ENCODE measurements at regions not wholly inside any gene's neighbourhood (a gene's known extent, or its start where the extent isn't known, plus 50 kb on each side); places are given as distances from the start of the nearest gene placed in this dataset.

DNA sequence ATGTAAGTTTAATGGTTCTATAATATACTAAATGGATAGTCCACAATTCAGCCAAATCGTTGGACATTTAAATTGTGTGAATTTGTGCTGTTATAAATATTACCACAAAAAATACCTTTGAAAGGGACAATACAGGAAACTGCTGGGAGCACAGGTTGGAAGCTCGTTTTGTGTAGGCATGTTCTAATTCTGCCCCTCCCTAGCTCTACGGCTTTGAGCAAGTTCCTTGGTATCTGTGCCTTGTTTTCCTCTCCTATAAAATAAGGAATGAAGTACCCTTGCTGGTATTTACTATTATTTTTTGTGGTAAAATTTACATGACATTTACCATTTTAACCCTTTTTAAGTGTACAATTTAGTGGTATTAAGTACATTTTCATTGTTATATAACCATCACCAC, 102.6 kb upstream of the SLC7A1 start:
- Histone ChIP-seq H3K4me3 (no peak overlapping the region), H3K27me3 (replicated peaks in 1 of 2; ENCODE audit: control insufficient read depth in 2 of 2, insufficient read depth in 2 of 2, low read length in 1 of 2) (peaks cover 1 to 7% of the 10 kb centered on the region in 2 experiments; a peak in 3 of 4 replicates), H4K20me1 (ENCODE audit: control insufficient read depth, insufficient read depth) (no peaks in the 10 kb centered on the region), H3K9me3 (replicated peaks; ENCODE audit: control insufficient read depth, insufficient read depth, low read length) (no peaks in the 10 kb centered on the region), H3K9ac (ENCODE audit: control insufficient read depth, insufficient read depth, low read length) (no peak overlapping the region), H3K36me3 (ENCODE audit: control insufficient read depth in 2 of 2, insufficient read depth in 2 of 2, low read length in 1 of 2) (no peaks in the 10 kb centered on the region), H2AFZ (ENCODE audit: control insufficient read depth, low read depth, low read length) (no peak overlapping the region), H3K4me2 (ENCODE audit: control insufficient read depth, insufficient read depth) (no peak overlapping the region), H3K4me1 (ENCODE audit: control insufficient read depth, insufficient read depth, low read length) (no peaks in the 10 kb centered on the region), H3K79me2 (ENCODE audit: control insufficient read depth, insufficient read depth, low read length) (no peaks in the 10 kb centered on the region), H3K27ac (ENCODE audit: control insufficient read depth, insufficient read depth) (no peak overlapping the region)
- FAIRE-seq (no peak), ATAC-seq (no peak), DNase-seq (ENCODE audit: low read depth, low spot score) (no peak)
- ChIA-PET SMC1A (ENCODE audit: uncharacterized antibody, unreplicated experiment) (interaction anchor here (1.1 to 1.5 kb wide), 2 partner anchors 10 to 190 kb away, joined by 4 to 5 read pairs; no protein-coding TSS in a partner anchor), RAD21 (ENCODE audit: unreplicated experiment) (no interaction called here), CTCF (no interaction called here), POLR2A (no interaction called here)
- WGBS (ENCODE audit: insufficient coverage, insufficient replicate concordance, low lambda C conversion rate, missing lambda C conversion rate) = 10% methylated on average over 3 of the region's 3 CpGs
- in situ Hi-C loops (cut with MboI) = no loop called here
- no TSS peak for BruUV-seq (replicated peaks)
- TF ChIP-seq, protein P1, sequence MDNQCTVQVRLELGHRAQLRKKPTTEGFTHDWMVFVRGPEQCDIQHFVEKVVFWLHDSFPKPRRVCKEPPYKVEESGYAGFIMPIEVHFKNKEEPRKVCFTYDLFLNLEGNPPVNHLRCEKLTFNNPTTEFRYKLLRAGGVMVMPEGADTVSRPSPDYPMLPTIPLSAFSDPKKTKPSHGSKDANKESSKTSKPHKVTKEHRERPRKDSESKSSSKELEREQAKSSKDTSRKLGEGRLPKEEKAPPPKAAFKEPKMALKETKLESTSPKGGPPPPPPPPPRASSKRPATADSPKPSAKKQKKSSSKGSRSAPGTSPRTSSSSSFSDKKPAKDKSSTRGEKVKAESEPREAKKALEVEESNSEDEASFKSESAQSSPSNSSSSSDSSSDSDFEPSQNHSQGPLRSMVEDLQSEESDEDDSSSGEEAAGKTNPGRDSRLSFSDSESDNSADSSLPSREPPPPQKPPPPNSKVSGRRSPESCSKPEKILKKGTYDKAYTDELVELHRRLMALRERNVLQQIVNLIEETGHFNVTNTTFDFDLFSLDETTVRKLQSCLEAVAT (IDR thresholded peaks at IDR 0.05) = no peak
- TF ChIP-seq, protein P2, sequence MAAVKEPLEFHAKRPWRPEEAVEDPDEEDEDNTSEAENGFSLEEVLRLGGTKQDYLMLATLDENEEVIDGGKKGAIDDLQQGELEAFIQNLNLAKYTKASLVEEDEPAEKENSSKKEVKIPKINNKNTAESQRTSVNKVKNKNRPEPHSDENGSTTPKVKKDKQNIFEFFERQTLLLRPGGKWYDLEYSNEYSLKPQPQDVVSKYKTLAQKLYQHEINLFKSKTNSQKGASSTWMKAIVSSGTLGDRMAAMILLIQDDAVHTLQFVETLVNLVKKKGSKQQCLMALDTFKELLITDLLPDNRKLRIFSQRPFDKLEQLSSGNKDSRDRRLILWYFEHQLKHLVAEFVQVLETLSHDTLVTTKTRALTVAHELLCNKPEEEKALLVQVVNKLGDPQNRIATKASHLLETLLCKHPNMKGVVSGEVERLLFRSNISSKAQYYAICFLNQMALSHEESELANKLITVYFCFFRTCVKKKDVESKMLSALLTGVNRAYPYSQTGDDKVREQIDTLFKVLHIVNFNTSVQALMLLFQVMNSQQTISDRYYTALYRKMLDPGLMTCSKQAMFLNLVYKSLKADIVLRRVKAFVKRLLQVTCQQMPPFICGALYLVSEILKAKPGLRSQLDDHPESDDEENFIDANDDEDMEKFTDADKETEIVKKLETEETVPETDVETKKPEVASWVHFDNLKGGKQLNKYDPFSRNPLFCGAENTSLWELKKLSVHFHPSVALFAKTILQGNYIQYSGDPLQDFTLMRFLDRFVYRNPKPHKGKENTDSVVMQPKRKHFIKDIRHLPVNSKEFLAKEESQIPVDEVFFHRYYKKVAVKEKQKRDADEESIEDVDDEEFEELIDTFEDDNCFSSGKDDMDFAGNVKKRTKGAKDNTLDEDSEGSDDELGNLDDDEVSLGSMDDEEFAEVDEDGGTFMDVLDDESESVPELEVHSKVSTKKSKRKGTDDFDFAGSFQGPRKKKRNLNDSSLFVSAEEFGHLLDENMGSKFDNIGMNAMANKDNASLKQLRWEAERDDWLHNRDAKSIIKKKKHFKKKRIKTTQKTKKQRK (IDR thresholded peaks at IDR 0.05; ENCODE audit: low read depth, low read length) = no peak
- no peak for TF ChIP-seq STAT3 (IDR thresholded peaks at IDR 0.05; ENCODE audit: low read depth, low read length)
- TF ChIP-seq CREB1 (IDR thresholded peaks at IDR 0.05; ENCODE audit: low read depth) = no peak
- TF ChIP-seq, protein P3, sequence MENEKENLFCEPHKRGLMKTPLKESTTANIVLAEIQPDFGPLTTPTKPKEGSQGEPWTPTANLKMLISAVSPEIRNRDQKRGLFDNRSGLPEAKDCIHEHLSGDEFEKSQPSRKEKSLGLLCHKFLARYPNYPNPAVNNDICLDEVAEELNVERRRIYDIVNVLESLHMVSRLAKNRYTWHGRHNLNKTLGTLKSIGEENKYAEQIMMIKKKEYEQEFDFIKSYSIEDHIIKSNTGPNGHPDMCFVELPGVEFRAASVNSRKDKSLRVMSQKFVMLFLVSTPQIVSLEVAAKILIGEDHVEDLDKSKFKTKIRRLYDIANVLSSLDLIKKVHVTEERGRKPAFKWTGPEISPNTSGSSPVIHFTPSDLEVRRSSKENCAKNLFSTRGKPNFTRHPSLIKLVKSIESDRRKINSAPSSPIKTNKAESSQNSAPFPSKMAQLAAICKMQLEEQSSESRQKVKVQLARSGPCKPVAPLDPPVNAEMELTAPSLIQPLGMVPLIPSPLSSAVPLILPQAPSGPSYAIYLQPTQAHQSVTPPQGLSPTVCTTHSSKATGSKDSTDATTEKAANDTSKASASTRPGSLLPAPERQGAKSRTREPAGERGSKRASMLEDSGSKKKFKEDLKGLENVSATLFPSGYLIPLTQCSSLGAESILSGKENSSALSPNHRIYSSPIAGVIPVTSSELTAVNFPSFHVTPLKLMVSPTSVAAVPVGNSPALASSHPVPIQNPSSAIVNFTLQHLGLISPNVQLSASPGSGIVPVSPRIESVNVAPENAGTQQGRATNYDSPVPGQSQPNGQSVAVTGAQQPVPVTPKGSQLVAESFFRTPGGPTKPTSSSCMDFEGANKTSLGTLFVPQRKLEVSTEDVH (IDR thresholded peaks at IDR 0.05; ENCODE audit: low read depth, partially characterized antibody) = no peak
- no peak for TF ChIP-seq TCF3 (IDR thresholded peaks at IDR 0.05; ENCODE audit: borderline replicate concordance, insufficient read depth, low read depth, low read length)
- TF ChIP-seq ETV6 (conservative IDR thresholded peaks at IDR 0.05 in 1 of 2, IDR thresholded peaks at IDR 0.05 in 1 of 2; ENCODE audit: borderline replicate concordance in 1 of 2, low read depth in 1 of 2) = no peak
- TF ChIP-seq, protein P4, sequence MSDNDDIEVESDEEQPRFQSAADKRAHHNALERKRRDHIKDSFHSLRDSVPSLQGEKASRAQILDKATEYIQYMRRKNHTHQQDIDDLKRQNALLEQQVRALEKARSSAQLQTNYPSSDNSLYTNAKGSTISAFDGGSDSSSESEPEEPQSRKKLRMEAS (IDR thresholded peaks at IDR 0.05; ENCODE audit: low read depth, low read length) = no peak
- TF ChIP-seq MYB (IDR thresholded peaks at IDR 0.05; ENCODE audit: borderline replicate concordance, low read depth, low read length) = no peak
- TF ChIP-seq PML (IDR thresholded peaks at IDR 0.05; ENCODE audit: low read length) = no peak
- TF ChIP-seq NR2C2 (IDR thresholded peaks at IDR 0.05; ENCODE audit: borderline replicate concordance, control insufficient read depth, insufficient read length, low read depth) = no peak
- TF ChIP-seq HCFC1 (IDR thresholded peaks at IDR 0.05; ENCODE audit: low read length) = no peak
- TF ChIP-seq, protein P5, sequence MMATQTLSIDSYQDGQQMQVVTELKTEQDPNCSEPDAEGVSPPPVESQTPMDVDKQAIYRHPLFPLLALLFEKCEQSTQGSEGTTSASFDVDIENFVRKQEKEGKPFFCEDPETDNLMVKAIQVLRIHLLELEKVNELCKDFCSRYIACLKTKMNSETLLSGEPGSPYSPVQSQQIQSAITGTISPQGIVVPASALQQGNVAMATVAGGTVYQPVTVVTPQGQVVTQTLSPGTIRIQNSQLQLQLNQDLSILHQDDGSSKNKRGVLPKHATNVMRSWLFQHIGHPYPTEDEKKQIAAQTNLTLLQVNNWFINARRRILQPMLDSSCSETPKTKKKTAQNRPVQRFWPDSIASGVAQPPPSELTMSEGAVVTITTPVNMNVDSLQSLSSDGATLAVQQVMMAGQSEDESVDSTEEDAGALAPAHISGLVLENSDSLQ (IDR thresholded peaks at IDR 0.05) = no peak
- intact Hi-C loops (cut with micrococcal nuclease; ENCODE audit: unreplicated experiment) = no loop called here

All from GM12878 (cell line).